GM19239 (cell line): ENCODE measurements at regions not wholly inside any gene's neighbourhood (a gene's known extent, or its start where the extent isn't known, plus 50 kb on each side); places are given as distances from the start of the nearest gene placed in this dataset.

Experiments
- DNase-seq: peaks from one replicate; pipeline ENCODE4 v3.0.0; 2011; ENCODE audit warnings: low spot score; ENCODE audit not compliant: insufficient read length
- FAIRE-seq: peaks from 2 replicates; lab custom pipeline; 2011; peaks lifted over from hg19 to GRCh38; lab: Jason Lieb, UNC

DNA sequence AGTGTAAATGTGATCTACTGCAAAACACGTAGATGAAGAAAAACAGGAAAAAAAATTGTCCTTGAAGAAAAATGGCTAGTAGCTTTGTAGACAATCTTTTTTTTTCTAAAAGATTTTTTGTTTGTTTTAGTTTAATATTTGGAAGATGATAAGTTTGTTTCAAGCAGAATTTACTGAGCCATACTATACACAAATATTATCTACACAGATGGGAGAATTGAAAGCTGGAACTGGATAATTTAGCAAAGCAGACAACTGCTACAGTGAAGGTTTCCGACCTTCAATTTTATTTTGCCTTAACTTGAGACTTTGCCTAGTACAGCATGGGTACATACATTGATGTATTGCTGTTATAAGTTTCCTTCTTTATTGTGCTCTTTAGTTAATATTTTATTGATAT, 313.0 kb upstream of the PDGFD start:
- no peak for DNase-seq
- no peak for FAIRE-seq

- DNase-seq (no peak), FAIRE-seq (no peak)
Measured at GRCh38 chr11:104476454-104476853, 312.5 kb upstream of the PDGFD start.

DNA sequence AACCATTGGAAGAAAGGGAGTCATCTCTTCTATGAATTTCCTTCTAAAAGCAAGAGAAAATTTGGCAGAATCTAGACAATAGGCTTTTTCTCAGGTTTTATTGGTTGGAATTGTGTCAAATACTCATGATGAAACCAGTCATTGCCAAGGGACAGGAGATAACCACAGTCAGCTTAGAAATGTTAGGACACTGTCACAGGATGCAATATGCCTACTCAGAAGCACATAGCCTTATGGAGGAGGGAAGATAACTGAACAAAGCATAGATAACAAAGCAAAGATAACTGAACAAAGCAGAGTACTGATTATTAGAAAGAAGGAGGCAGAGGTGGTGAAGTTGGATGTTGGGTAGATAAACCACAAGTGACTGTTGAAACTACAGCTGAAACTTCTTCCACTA, 303.5 kb upstream of the PDGFD start:
- FAIRE-seq (no peak), DNase-seq (no peak)

- FAIRE-seq (no peak), DNase-seq (no peak)
Measured at GRCh38 chr11:104465321-104465720, 301.4 kb upstream of the PDGFD start.

DNA sequence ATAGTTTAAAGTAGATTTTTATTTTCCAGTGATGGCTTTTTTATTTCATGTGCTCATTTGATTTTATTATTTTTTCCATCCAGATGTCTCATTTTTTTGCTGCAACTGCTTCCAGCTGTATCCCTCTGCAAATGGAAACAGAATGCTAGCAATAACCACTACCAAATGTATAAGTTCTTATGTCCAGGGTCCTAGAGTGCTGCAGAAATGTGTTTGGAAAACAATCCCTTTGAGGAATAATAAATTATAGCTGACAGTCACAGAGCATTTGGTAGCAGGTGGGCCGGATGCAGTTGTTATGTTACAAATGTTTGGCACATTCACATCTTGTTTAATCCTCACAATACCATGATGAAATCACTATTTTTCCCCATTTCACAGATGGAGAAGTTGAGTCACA, 300.7 kb upstream of the PDGFD start:
- DNase-seq (no peak), FAIRE-seq (no peak)

DNA sequence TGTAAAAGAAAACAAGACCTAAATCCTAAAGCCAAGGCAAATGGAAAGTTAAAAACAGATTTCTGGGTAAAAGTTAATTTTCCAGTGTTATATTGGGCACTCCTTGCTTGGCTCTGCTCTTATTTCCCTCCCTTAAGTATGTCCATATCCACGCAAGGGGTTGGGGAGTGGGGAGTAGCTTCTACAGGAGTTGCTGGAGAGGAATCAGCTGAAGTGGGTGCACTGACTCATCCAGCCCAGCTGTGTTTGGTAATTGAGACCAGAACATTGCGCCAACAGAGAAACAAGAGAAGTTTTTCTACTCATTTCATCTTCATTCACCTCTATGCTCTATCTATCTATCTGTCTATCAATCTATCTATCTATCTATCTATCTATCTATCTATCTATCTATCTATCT, 298.4 kb upstream of the PDGFD start:
- DNase-seq (no peak), FAIRE-seq (no peak)

GRCh38 chr11:104451197-104451893, 287.4 kb upstream of the PDGFD start:
- no peak for FAIRE-seq

GRCh38 chr11:104443387-104443786, 279.4 kb upstream of the PDGFD start:
- FAIRE-seq (no peak), DNase-seq (no peak)

More at GRCh38 chr11:104451197-104451893, 287.4 kb upstream of the PDGFD start:
- DNase-seq, result no peak

DNA sequence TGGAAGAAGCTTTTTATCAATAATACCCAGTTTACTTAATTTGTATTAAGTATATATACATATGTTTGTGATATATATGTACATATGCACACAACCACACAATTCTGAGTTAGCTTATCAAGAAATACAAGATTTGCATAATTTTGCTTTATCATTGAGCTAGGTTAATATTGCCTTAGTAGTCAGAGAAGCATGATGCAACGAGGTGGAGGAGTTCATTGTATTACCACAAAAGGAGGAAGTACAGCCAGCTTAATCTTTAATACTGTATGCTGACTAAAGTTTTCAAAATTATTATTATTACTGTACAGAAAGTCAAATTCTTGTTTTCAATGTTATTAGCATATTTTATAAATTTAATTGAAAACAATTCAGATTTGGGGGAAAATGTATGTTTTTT, 278.4 kb upstream of the PDGFD start:
- no peak for DNase-seq
- FAIRE-seq, result no peak

GRCh38 chr11:104435494-104435893, 271.5 kb upstream of the PDGFD start:
- FAIRE-seq, result no peak
- DNase-seq, result no peak

- FAIRE-seq (no peak), DNase-seq (no peak)
Measured at GRCh38 chr11:104433751-104434150, 269.8 kb upstream of the PDGFD start.

DNA sequence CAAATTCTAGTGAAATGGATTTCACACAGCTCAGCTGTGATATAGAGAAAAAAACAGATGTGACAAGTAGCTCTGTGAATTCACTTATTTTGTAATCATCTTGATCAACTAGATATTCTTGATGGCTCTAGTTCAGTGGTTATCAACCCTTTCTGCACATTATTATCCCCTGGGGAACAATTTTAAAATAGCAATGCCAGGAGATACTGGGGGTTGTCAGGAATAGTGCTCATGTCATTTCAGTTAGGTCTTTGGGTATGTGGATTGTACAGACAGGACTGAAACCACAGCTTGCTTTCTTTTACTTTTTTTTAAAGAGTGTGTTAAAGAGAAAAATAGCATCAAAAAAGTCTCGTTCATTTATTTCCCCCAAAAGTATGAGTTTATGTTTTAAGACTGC, 269.0 kb upstream of the PDGFD start:
- DNase-seq, result no peak
- no peak for FAIRE-seq

GRCh38 chr11:104432526-104432925, 268.6 kb upstream of the PDGFD start:
- DNase-seq (no peak), FAIRE-seq (no peak)

- FAIRE-seq (no peak), DNase-seq (no peak)
Measured at GRCh38 chr11:104422324-104422944, 258.5 kb upstream of the PDGFD start.

- FAIRE-seq, result no peak
Measured at GRCh38 chr11:104410336-104410735, 246.4 kb upstream of the PDGFD start.

GRCh38 chr11:104408630-104409029, 244.7 kb upstream of the PDGFD start:
- FAIRE-seq (no peak), DNase-seq (no peak)

More at GRCh38 chr11:104410336-104410735, 246.4 kb upstream of the PDGFD start:
- no peak for DNase-seq

- no peak for DNase-seq
- FAIRE-seq, result no peak
Measured at GRCh38 chr11:104405277-104405676, 241.3 kb upstream of the PDGFD start.

DNA sequence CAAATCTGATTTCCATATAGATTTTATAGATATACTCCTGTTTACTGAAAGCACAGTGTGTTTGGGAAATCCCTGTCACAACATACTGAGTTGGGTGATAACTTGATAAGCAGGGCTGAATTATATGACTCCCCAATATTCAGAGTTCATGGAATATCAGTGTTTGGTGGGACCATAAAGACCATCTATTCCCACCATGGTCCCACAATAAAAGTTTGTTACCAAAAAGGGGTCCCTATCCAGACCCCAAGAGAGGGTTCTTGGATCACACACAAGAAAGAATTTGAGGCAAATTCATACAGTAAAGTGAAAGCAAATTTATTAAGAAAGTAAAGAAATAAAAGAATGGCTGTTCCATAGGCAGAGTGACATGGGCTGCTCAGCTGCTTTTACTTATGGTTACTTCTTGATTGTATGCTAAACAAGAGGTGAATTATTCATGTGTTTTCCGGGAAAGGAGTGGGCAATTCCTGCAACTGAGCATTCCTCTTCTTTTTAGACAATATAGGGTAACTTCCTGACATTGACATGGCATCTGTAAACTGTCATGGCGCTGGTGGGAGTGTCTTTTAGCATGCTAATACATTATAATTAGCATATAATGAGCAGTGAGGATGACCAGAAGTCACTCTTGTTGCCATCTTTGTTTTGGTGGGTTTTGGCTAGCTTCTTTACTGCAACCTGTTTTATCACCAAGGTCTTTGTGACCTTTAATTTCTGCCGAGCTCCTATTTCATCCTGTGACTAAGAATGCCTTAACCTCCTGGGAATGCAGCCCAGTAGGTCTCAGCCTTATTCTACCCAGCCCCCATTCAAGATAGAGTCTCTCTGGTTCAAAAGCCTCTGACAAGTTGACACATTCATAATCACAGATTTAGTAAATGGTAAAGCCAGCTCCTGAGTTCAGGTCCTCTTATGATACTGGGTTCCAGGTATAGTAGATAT, 240.6 kb upstream of the PDGFD start:
- no peak for DNase-seq
- no peak for FAIRE-seq

- DNase-seq (no peak), FAIRE-seq (no peak)
Measured at GRCh38 chr11:104402812-104403521, 239.0 kb upstream of the PDGFD start.

DNA sequence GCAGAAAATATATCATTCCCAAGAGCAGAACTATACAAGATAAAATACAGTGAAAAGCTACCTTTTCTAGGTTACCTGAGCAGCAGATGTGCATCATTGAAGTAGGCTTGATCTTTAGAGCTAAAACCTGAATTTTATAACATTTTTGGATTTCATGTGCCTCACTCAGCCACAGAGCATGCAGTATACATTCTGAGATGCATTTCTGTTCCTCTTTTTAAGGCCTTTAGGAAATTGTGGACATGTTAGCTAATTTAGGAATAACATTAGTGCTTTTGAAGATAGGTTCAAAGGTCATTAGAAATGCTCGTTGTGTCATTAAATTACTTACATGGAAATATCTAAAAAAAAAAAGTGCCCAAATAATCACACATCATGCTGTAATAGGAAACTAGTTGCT, 230.6 kb upstream of the PDGFD start:
- DNase-seq (no peak), FAIRE-seq (no peak)
